ENCODE measurements at regions not wholly inside any gene's neighbourhood (a gene's known extent, or its start where the extent isn't known, plus 50 kb on each side); places are given as distances from the start of the nearest gene placed in this dataset.

DNA sequence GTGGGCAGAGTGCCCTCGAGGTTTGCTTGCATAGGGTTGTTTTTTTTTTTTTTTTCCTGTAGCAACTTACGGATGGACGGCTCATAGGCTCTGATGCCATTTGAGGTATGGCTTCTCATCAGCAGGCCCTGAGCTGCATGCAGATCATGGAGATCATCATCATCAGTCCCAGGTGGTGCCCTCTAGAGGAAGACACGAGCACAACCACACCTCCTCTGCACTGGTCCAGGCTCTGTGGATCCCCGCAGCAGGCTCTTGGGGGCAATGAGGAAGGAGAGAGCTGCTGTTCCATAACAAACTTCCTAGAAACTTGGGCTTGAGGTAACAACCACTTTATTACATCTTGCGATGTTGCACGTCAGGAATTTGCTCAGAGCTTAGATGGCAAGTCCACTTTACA, 132.7 kb upstream of the CXCL12 start:
- Histone ChIP-seq H3K27me3 (replicated peaks in 2 of 5; ENCODE audit: control insufficient read depth in 4 of 5, insufficient read depth in 5 of 5, low read length in 4 of 5) (no peaks in the 10 kb centered on the region), H3K9me3 (ENCODE audit: control extremely low read depth in 1 of 5, control insufficient read depth in 4 of 5, insufficient read depth in 2 of 5, low read depth in 1 of 5, low read length in 4 of 5) (peaks cover 0 to 2% (median 0%) of the 10 kb centered on the region in 5 experiments), H3K36me3 (ENCODE audit: control insufficient read depth in 4 of 4, insufficient read depth in 4 of 4, low read length in 3 of 4) (no peaks in the 10 kb centered on the region), H3K4me3 (ENCODE audit: control insufficient read depth in 1 of 7, extremely low read depth in 1 of 7, insufficient read depth in 4 of 7, low read depth in 2 of 7, low read length in 6 of 7) (no peak overlapping the region), H3K27ac (ENCODE audit: insufficient read depth in 1 of 2, low read depth in 1 of 2, low read length in 2 of 2, poor library complexity in 1 of 2, severe bottlenecking in 2 of 2) (no peak overlapping the region), H3K4me1 (ENCODE audit: control extremely low read depth in 1 of 4, control insufficient read depth in 4 of 4, insufficient read depth in 4 of 4, low read length in 3 of 4) (no peaks in the 10 kb centered on the region)
- ChIA-PET CTCF (no interaction called here), POLR2A (no interaction called here)
- no peak for DNase-seq
- 58% methylated on average over 4 of the region's 7 CpGs for WGBS (ENCODE audit: insufficient coverage)

DNA sequence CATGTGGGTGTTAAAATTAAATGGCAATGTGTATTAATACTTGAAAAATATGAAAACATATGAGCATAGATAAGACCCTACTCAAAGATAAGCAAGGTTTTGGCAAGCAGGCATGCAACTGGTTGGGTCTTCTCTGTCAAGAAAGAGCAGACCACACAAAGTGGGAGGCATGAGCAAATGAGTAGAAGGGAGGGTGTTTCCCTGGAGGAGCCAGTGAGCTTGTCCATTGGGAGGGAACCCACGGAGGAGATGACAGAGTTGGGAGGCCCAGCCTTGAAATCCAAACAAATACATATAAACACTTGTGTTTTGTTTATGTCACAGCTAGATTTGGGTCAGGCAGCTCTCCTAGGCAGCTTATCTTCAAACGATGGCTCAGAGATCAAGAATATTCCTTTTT, 134.5 kb upstream of the CXCL12 start:
- Histone ChIP-seq H3K36me3 (ENCODE audit: control insufficient read depth in 4 of 4, insufficient read depth in 4 of 4, low read length in 3 of 4) (no peaks in the 10 kb centered on the region), H3K27ac (ENCODE audit: insufficient read depth in 1 of 2, low read depth in 1 of 2, low read length in 2 of 2, poor library complexity in 1 of 2, severe bottlenecking in 2 of 2) (no peak overlapping the region), H3K4me3 (ENCODE audit: control insufficient read depth in 1 of 7, extremely low read depth in 1 of 7, insufficient read depth in 4 of 7, low read depth in 2 of 7, low read length in 6 of 7) (no peak overlapping the region), H3K9me3 (ENCODE audit: control extremely low read depth in 1 of 5, control insufficient read depth in 4 of 5, insufficient read depth in 2 of 5, low read depth in 1 of 5, low read length in 4 of 5) (peaks cover 0 to 2% (median 0%) of the 10 kb centered on the region in 5 experiments), H3K4me1 (ENCODE audit: control extremely low read depth in 1 of 4, control insufficient read depth in 4 of 4, insufficient read depth in 4 of 4, low read length in 3 of 4) (no peaks in the 10 kb centered on the region), H3K27me3 (replicated peaks in 2 of 5; ENCODE audit: control insufficient read depth in 4 of 5, insufficient read depth in 5 of 5, low read length in 4 of 5) (no peaks in the 10 kb centered on the region)
- no peak for DNase-seq
- CTCF ChIA-PET, result interaction anchor here (0.8 kb wide), 1 partner anchor 9 kb away, joined by 3 read pairs; no protein-coding TSS in a partner anchor
- WGBS (ENCODE audit: insufficient coverage), result 83% methylated on average over 1 of the region's 2 CpGs
- POLR2A ChIA-PET, result no interaction called here

DNA sequence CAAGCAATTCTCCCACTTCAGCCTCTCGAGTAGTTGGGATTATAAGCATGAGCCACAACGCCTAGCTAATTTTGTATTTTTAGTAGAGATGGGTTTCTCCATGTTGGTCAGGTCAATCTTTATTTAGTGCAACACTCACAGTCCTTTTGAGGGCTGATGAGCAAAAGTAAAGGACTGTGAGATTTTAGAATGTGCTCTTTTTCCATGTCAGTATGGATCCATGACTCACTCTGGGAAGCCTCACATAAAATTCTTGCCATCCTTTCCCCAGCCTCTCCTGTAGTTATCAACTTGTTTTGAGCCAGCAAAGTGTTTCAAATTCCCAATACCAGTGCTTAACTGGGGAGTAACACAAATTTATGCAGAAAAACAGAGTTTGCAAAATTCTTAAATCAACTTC, 135.8 kb upstream of the CXCL12 start:
- WGBS (ENCODE audit: insufficient coverage), result 100% methylated on average over 1 of the region's 2 CpGs
- Histone ChIP-seq H3K9me3 (ENCODE audit: control extremely low read depth in 1 of 5, control insufficient read depth in 4 of 5, insufficient read depth in 2 of 5, low read depth in 1 of 5, low read length in 4 of 5) (peaks cover 0 to 2% (median 0%) of the 10 kb centered on the region in 5 experiments), H3K27ac (ENCODE audit: insufficient read depth in 1 of 2, low read depth in 1 of 2, low read length in 2 of 2, poor library complexity in 1 of 2, severe bottlenecking in 2 of 2) (no peak overlapping the region), H3K4me3 (ENCODE audit: control insufficient read depth in 1 of 7, extremely low read depth in 1 of 7, insufficient read depth in 4 of 7, low read depth in 2 of 7, low read length in 6 of 7) (no peak overlapping the region), H3K4me1 (ENCODE audit: control extremely low read depth in 1 of 4, control insufficient read depth in 4 of 4, insufficient read depth in 4 of 4, low read length in 3 of 4) (no peaks in the 10 kb centered on the region), H3K27me3 (replicated peaks in 2 of 5; ENCODE audit: control insufficient read depth in 4 of 5, insufficient read depth in 5 of 5, low read length in 4 of 5) (no peaks in the 10 kb centered on the region), H3K36me3 (ENCODE audit: control insufficient read depth in 4 of 4, insufficient read depth in 4 of 4, low read length in 3 of 4) (no peaks in the 10 kb centered on the region)
- CTCF ChIA-PET, result no interaction called here
- no peak for DNase-seq
- POLR2A ChIA-PET, result no interaction called here

DNA sequence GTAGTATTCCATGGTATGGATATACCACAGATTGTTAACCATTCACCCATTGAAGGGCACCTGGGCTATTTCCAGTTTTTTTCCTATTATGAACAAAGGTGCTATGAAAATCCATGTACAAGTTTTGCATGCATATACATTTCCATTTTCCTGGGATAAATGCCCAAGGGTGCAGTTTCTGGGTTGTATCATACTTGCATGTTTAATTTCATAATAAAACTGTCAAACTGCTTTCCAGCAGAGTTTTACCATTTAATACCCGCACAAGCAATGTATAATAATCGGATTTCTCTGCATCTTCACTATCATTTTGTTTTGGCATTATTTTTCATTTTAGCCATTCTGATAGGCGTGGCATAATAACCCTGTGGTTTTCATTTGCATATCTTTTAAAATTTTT, 154.3 kb upstream of the CXCL12 start:
- no CpG with 5 or more reads among the region's 3 CpGs for WGBS (ENCODE audit: insufficient coverage)
- Histone ChIP-seq H3K27ac (ENCODE audit: insufficient read depth in 1 of 2, low read depth in 1 of 2, low read length in 2 of 2, poor library complexity in 1 of 2, severe bottlenecking in 2 of 2) (no peak overlapping the region), H3K36me3 (ENCODE audit: control insufficient read depth in 4 of 4, insufficient read depth in 4 of 4, low read length in 3 of 4) (no peaks in the 10 kb centered on the region), H3K4me3 (ENCODE audit: control insufficient read depth in 1 of 7, extremely low read depth in 1 of 7, insufficient read depth in 4 of 7, low read depth in 2 of 7, low read length in 6 of 7) (no peak overlapping the region), H3K4me1 (ENCODE audit: control extremely low read depth in 1 of 4, control insufficient read depth in 4 of 4, insufficient read depth in 4 of 4, low read length in 3 of 4) (no peaks in the 10 kb centered on the region), H3K9me3 (ENCODE audit: control extremely low read depth in 1 of 5, control insufficient read depth in 4 of 5, insufficient read depth in 2 of 5, low read depth in 1 of 5, low read length in 4 of 5) (peaks cover 0 to 4% (median 0%) of the 10 kb centered on the region in 5 experiments), H3K27me3 (replicated peaks in 2 of 5; ENCODE audit: control insufficient read depth in 4 of 5, insufficient read depth in 5 of 5, low read length in 4 of 5) (no peaks in the 10 kb centered on the region)
- POLR2A ChIA-PET, result no interaction called here
- CTCF ChIA-PET, result no interaction called here
- no peak for DNase-seq

DNA sequence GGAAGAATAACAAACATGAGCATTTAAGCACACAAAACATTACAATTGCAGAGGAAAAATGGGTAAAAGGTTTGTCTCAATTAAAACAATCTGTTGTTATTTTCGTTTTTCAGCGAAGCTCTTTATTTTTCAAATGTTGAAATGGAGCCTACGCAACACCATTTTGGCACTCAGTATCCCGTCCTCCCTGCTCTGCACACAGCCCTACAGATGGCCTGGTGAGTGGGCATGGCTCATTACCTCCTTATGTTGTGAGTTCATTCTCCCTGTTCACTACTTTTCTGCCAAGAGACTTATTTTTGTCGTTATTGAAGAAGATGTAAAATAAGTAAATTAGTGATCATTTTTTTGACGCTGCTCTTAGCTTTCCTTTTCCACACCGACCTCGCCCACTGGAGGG, 167.8 kb upstream of the CXCL12 start:
- POLR2A ChIA-PET, result no interaction called here
- CTCF ChIA-PET, result no interaction called here
- H3K4me1 ChIP-seq (ENCODE audit: control extremely low read depth in 1 of 4, control insufficient read depth in 4 of 4, insufficient read depth in 4 of 4, low read length in 3 of 4), result no peaks in the 10 kb centered on the region

DNA sequence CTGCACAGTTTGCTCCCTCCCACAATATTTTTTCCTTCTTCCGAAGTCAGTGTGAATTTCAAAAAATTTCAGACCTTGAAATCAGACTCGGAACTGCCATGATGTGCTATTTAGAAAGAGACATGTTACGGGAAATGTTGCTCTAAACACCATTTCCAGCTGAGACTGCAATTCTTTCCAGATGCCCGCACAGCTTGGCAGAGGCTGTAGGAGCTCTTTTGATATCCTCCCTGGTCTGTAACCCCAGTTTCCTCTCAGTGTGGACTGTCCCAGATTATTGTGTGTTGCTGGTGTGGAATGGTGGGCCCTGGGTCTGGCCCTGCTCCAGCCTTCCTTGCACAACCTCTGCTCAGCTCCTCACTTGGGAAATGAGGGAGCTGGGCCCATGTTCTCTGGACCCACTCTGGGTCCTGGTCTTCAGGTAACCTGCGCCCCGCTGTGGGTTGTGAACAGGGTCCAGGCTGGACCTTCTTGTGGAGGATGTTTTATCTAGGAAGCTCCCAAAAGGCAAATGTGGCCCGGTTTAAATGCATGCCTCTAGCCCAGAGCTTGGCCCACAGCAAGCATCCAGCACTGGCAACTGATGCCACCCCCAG, 172.8 kb upstream of the CXCL12 start:
- H3K9me3 ChIP-seq (ENCODE audit: control extremely low read depth in 1 of 5, control insufficient read depth in 4 of 5, insufficient read depth in 2 of 5, low read depth in 1 of 5, low read length in 4 of 5), result peaks cover 0 to 3% (median 0%) of the 10 kb centered on the region in 5 experiments
- H3K36me3 ChIP-seq (ENCODE audit: control insufficient read depth in 4 of 4, insufficient read depth in 4 of 4, low read length in 3 of 4), result no peaks in the 10 kb centered on the region
- ChIA-PET POLR2A (no interaction called here), CTCF (no interaction called here)
- H3K4me1 ChIP-seq (ENCODE audit: control extremely low read depth in 1 of 4, control insufficient read depth in 4 of 4, insufficient read depth in 4 of 4, low read length in 3 of 4), result no peaks in the 10 kb centered on the region
- H3K4me3 ChIP-seq (ENCODE audit: control insufficient read depth in 1 of 7, extremely low read depth in 1 of 7, insufficient read depth in 4 of 7, low read depth in 2 of 7, low read length in 6 of 7), result no peak overlapping the region
- H3K27me3 ChIP-seq (replicated peaks in 2 of 5; ENCODE audit: control insufficient read depth in 4 of 5, insufficient read depth in 5 of 5, low read length in 4 of 5), result peaks cover 0 to 4% (median 0%) of the 10 kb centered on the region in 5 experiments
- 95% methylated on average over 7 of the region's 7 CpGs for WGBS (ENCODE audit: insufficient coverage)
- H3K27ac ChIP-seq (ENCODE audit: insufficient read depth in 1 of 2, low read depth in 1 of 2, low read length in 2 of 2, poor library complexity in 1 of 2, severe bottlenecking in 2 of 2), result no peak overlapping the region
- no peak for DNase-seq

More for the DNA sequence above, 167.8 kb upstream of the CXCL12 start:
- H3K4me3 ChIP-seq (ENCODE audit: control insufficient read depth in 1 of 7, extremely low read depth in 1 of 7, insufficient read depth in 4 of 7, low read depth in 2 of 7, low read length in 6 of 7), result no peak overlapping the region
- H3K9me3 ChIP-seq (ENCODE audit: control extremely low read depth in 1 of 5, control insufficient read depth in 4 of 5, insufficient read depth in 2 of 5, low read depth in 1 of 5, low read length in 4 of 5), result peaks cover 0 to 12% (median 3%) of the 10 kb centered on the region in 5 experiments
- H3K27me3 ChIP-seq (replicated peaks in 2 of 5; ENCODE audit: control insufficient read depth in 4 of 5, insufficient read depth in 5 of 5, low read length in 4 of 5), result no peaks in the 10 kb centered on the region
- DNase-seq, result no peak
- no peaks in the 10 kb centered on the region for H3K36me3 ChIP-seq (ENCODE audit: control insufficient read depth in 4 of 4, insufficient read depth in 4 of 4, low read length in 3 of 4)
- 95% methylated on average over 4 of the region's 8 CpGs for WGBS (ENCODE audit: insufficient coverage)
- H3K27ac ChIP-seq (ENCODE audit: insufficient read depth in 1 of 2, low read depth in 1 of 2, low read length in 2 of 2, poor library complexity in 1 of 2, severe bottlenecking in 2 of 2), result no peak overlapping the region

DNA sequence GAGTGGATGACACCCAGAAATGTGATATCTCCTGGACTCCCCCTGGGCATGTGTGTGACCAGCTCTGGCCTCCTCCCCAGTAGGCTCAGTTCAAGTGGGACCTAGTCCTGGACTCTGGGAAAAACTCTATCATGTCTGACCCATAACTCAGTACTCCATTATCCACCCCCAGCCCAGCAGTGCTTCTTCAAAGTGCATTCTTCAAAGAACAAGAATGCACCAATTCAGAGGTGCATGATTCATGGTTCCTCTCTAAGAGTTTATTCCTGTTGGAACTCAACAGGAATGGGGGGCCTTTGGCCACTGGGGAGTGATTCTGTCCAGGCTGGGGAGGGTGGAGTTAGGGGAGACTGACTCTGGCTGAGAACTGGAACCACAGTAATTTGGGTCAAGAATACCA, 173.6 kb upstream of the CXCL12 start:
- CTCF ChIA-PET, result no interaction called here

More for the DNA sequence above, 173.6 kb upstream of the CXCL12 start:
- Histone ChIP-seq H3K27me3 (replicated peaks in 2 of 5; ENCODE audit: control insufficient read depth in 4 of 5, insufficient read depth in 5 of 5, low read length in 4 of 5) (peaks cover 0 to 6% (median 0%) of the 10 kb centered on the region in 5 experiments), H3K4me1 (ENCODE audit: control extremely low read depth in 1 of 4, control insufficient read depth in 4 of 4, insufficient read depth in 4 of 4, low read length in 3 of 4) (no peaks in the 10 kb centered on the region), H3K9me3 (ENCODE audit: control extremely low read depth in 1 of 5, control insufficient read depth in 4 of 5, insufficient read depth in 2 of 5, low read depth in 1 of 5, low read length in 4 of 5) (peaks cover 0 to 3% (median 0%) of the 10 kb centered on the region in 5 experiments), H3K36me3 (ENCODE audit: control insufficient read depth in 4 of 4, insufficient read depth in 4 of 4, low read length in 3 of 4) (no peaks in the 10 kb centered on the region), H3K27ac (ENCODE audit: insufficient read depth in 1 of 2, low read depth in 1 of 2, low read length in 2 of 2, poor library complexity in 1 of 2, severe bottlenecking in 2 of 2) (no peak overlapping the region), H3K4me3 (ENCODE audit: control insufficient read depth in 1 of 7, extremely low read depth in 1 of 7, insufficient read depth in 4 of 7, low read depth in 2 of 7, low read length in 6 of 7) (no peak overlapping the region)
- POLR2A ChIA-PET, result no interaction called here
- no peak for DNase-seq
